Neural cell (in vitro differentiated cells): ENCODE measurements at regions not wholly inside any gene's neighbourhood (a gene's known extent, or its start where the extent isn't known, plus 50 kb on each side); places are given as distances from the start of the nearest gene placed in this dataset.

Experiments used
- CTCF ChIP-seq: fragments of 450-650 bp; IDR thresholded peaks from 2 replicates; pipeline ENCODE4 v1.5.1; 2014; ENCODE audit warnings: antibody characterized with exemption, mild to moderate bottlenecking, moderate library complexity; ENCODE audit not compliant: poor library complexity, severe bottlenecking
- EP300 ChIP-seq: fragments of 450-650 bp; conservative IDR thresholded peaks from 2 replicates; pipeline ENCODE4 v1.6.1; 2014; ENCODE audit warnings: antibody characterized with exemption, mild to moderate bottlenecking, moderate library complexity; ENCODE audit not compliant: poor library complexity, severe bottlenecking
- EZH2 ChIP-seq: fragments of 200-600, 300-800 bp; shearing (Covaris generic), sonication (generic); IDR thresholded peaks from 2 replicates; pipeline ENCODE4 v1.6.1; 2014; ENCODE audit warnings: antibody characterized with exemption, low read length, borderline replicate concordance, mild to moderate bottlenecking; ENCODE audit not compliant: insufficient read depth, poor library complexity, severe bottlenecking
- POLR2AphosphoS5 ChIP-seq: IDR thresholded peaks from 2 replicates; pipeline ENCODE4 v1.6.1; 2012
- RAD21 ChIP-seq: fragments of 450-650 bp; conservative IDR thresholded peaks from 2 replicates; pipeline ENCODE4 v1.6.1; 2014; ENCODE audit warnings: antibody characterized with exemption, mild to moderate bottlenecking, moderate library complexity
- TAF1 ChIP-seq: IDR thresholded peaks from 2 replicates; pipeline ENCODE4 v1.6.1; 2012; ENCODE audit warnings: low read depth

- no peak for TF ChIP-seq EZH2
- TF ChIP-seq TAF1: no peak
- no peak for TF ChIP-seq EP300
- no peak for TF ChIP-seq CTCF
- no peak for TF ChIP-seq RAD21
- TF ChIP-seq POLR2AphosphoS5: no peak
Measured at GRCh38 chr9:84554069-84554664, 115.4 kb upstream of the NTRK2 start.
